PC-9 (cell line): ENCODE measurements at regions not wholly inside any gene's neighbourhood (a gene's known extent, or its start where the extent isn't known, plus 50 kb on each side); places are given as distances from the start of the nearest gene placed in this dataset.

Source experiments
- BruUV-seq: library from RNA; stranded (reverse); fragments of 400-500 nt; replicated peaks from 2 replicates; lab custom pipeline; 2021; lab: Mats Ljungman, UMichigan
- CTCF ChIA-PET: fragments of 300-600 bp; sonication (Branson Sonifier 250); formaldehyde crosslinking; loops from one replicate; lab custom pipeline; 2022; ENCODE audit warnings: antibody characterized with exemption; lab: Charles Lee
- POLR2A ChIA-PET: fragments of 300-600 bp; sonication (Branson Sonifier 250); formaldehyde crosslinking; loops from one replicate; lab custom pipeline; 2022; ENCODE audit warnings: antibody characterized with exemption; ENCODE audit not compliant: unreplicated experiment; lab: Charles Lee
- DNase-seq, 2 experiments: peaks; one replicate each; pipeline versions ENCODE4 v3.0.0 to v3.0.0-alpha.2; 2015 to 2022; ENCODE audit warnings: mixed read lengths in 1 of 2
- H2AFZ ChIP-seq: fragments of 200-600 bp; sonication (generic); 2 replicates; pipeline ENCODE4 v1.8.1; 2017; ENCODE audit warnings: antibody characterized with exemption
- H3F3A ChIP-seq: fragments of 200-600 bp; sonication (generic); 2 replicates; pipeline ENCODE4 v1.8.1; 2017; ENCODE audit warnings: antibody characterized with exemption, mild to moderate bottlenecking, low read depth; ENCODE audit not compliant: insufficient read depth
- H3K27ac ChIP-seq: fragments of 200-600 bp; sonication (generic); 2 replicates; pipeline ENCODE4 v1.6.1; 2016; ENCODE audit warnings: mixed run types
- H3K27me3 ChIP-seq: fragments of 200-600 bp; sonication (generic); 2 replicates; pipeline ENCODE4 v1.6.1; 2016; ENCODE audit warnings: low read depth, mixed run types; ENCODE audit not compliant: insufficient read depth
- H3K36me3 ChIP-seq: fragments of 200-600 bp; sonication (generic); 2 replicates; pipeline ENCODE4 v1.6.1; 2016; ENCODE audit warnings: low read depth, mixed run types
- H3K4me1 ChIP-seq: fragments of 200-600 bp; sonication (generic); replicated peaks from 2 replicates; pipeline ENCODE4 v1.6.1; 2016; ENCODE audit warnings: mixed run types; ENCODE audit not compliant: insufficient read depth
- H3K4me2 ChIP-seq: fragments of 200-600 bp; sonication (generic); 2 replicates; pipeline ENCODE4 v1.6.1; 2017; ENCODE audit warnings: mixed run types
- H3K4me3 ChIP-seq: fragments of 200-600 bp; sonication (generic); 2 replicates; pipeline ENCODE4 v1.6.1; 2016; ENCODE audit warnings: mixed run types
- H3K79me2 ChIP-seq: fragments of 200-600 bp; sonication (generic); 2 replicates; pipeline ENCODE4 v1.6.1; 2017; ENCODE audit warnings: low read depth, mixed run types
- H3K9me2 ChIP-seq: fragments of 200-600 bp; sonication (generic); 2 replicates; pipeline ENCODE4 v1.8.1; 2017; ENCODE audit warnings: mild to moderate bottlenecking; ENCODE audit not compliant: insufficient read depth
- H3K9me3 ChIP-seq: fragments of 200-600 bp; sonication (generic); 2 replicates; pipeline ENCODE4 v1.8.1; 2016; ENCODE audit warnings: low read depth; ENCODE audit not compliant: insufficient read depth
- H4K20me1 ChIP-seq: fragments of 200-600 bp; sonication (generic); 2 replicates; pipeline ENCODE4 v1.8.1; 2017; ENCODE audit not compliant: insufficient read depth
- EZH2 ChIP-seq: fragments of 200-600 bp; sonication (generic); IDR thresholded peaks from 2 replicates; pipeline ENCODE4 v1.8.0; 2017; ENCODE audit warnings: antibody characterized with exemption, low read depth
- intact Hi-C: fragments of 100-400 bp; cut with micrococcal nuclease; formaldehyde crosslinking; loops from one replicate; pipeline ENCODE4 v1.10.0; 2022; ENCODE audit not compliant: unreplicated experiment
- TF ChIP-seq, protein P1 (sequence below): fragments of 200-600 bp; sonication (generic); conservative IDR thresholded peaks from 2 replicates; pipeline ENCODE4 v1.6.1; 2017; ENCODE audit warnings: mixed run types, antibody characterized with exemption, mild to moderate bottlenecking, moderate library complexity

DNA sequence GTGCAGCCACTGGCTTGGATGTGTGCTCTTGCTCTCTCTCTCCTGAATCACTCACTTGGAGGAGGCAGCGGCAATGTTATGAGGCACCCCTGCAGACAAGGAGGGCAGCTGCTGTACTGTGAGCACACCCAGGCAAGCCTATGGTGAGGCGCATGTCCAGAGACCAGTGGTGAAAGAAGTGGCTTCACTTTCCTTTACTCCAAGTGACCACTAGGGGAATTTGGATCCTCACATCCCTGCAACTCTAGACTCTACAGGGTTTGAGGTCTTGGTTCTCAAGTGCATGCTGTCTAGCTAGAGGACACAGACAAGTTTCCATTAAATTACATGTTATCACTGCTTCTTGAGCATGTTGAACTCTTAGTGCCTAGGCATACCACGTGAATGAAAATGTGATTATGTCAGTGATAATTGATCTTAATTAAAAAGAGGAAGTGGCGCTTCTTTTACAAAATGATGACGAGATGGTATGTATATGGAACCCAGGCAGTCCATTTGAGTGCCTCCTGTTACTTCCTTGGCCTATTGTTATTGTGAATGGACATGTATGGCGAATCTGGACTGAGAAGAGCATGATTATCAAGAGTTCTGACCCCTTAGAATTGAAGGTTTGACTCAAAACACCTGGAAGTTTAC lies 181.0 kb upstream of the CDH2 start:
- intact Hi-C loops, result no loop called here

DNA sequence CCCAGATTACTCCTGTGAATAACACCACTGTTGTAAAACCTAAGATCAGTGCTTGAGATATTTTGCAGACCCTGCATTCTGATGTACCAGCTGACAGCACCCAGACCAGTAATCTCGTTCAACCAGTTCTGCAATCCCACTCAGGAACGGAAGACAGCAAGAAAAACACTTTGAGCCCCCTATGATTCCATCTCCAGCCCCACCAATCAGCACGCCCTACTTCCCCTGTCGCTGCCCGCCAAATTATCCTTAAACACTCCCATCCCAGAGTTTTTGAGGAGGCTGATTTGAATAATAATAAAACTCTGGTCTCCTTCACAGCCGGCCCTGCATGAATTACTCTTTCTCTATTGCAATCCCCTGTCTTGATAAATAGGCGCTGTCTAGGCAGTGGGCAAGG lies 173.9 kb upstream of the CDH2 start:
- intact Hi-C loops, result no loop called here
- POLR2A ChIA-PET, result no interaction called here
- no peaks in the 10 kb centered on the region for H3K9me2 ChIP-seq
- CTCF ChIA-PET, result no interaction called here
- H3K27me3 ChIP-seq, result no peaks in the 10 kb centered on the region
- BruUV-seq, result no TSS peak
- H4K20me1 ChIP-seq, result no peaks in the 10 kb centered on the region
- H3K79me2 ChIP-seq, result no peaks in the 10 kb centered on the region
- H3K27ac ChIP-seq, result no peak overlapping the region
- H3K4me1 ChIP-seq, result no peaks in the 10 kb centered on the region
- no peak overlapping the region for H2AFZ ChIP-seq
- H3K36me3 ChIP-seq, result no peaks in the 10 kb centered on the region
- no peak for DNase-seq
- H3K9me3 ChIP-seq, result no peaks in the 10 kb centered on the region
- no peak overlapping the region for H3K4me3 ChIP-seq
- H3F3A ChIP-seq, result no peaks in the 10 kb centered on the region
- H3K4me2 ChIP-seq, result no peak overlapping the region
- TF ChIP-seq, protein P1, sequence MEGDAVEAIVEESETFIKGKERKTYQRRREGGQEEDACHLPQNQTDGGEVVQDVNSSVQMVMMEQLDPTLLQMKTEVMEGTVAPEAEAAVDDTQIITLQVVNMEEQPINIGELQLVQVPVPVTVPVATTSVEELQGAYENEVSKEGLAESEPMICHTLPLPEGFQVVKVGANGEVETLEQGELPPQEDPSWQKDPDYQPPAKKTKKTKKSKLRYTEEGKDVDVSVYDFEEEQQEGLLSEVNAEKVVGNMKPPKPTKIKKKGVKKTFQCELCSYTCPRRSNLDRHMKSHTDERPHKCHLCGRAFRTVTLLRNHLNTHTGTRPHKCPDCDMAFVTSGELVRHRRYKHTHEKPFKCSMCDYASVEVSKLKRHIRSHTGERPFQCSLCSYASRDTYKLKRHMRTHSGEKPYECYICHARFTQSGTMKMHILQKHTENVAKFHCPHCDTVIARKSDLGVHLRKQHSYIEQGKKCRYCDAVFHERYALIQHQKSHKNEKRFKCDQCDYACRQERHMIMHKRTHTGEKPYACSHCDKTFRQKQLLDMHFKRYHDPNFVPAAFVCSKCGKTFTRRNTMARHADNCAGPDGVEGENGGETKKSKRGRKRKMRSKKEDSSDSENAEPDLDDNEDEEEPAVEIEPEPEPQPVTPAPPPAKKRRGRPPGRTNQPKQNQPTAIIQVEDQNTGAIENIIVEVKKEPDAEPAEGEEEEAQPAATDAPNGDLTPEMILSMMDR, result no peak
- TF ChIP-seq EZH2, result no peak

More for the DNA sequence above, 181.0 kb upstream of the CDH2 start:
- H3K4me2 ChIP-seq, result no peak overlapping the region
- H3F3A ChIP-seq, result no peaks in the 10 kb centered on the region
- H3K36me3 ChIP-seq, result no peaks in the 10 kb centered on the region
- H3K4me1 ChIP-seq, result no peaks in the 10 kb centered on the region
- no peak overlapping the region for H2AFZ ChIP-seq
- DNase-seq, result no peak
- TF ChIP-seq EZH2, result no peak
- TF ChIP-seq, protein P1, result no peak
- H3K4me3 ChIP-seq, result no peak overlapping the region
- no peak overlapping the region for H3K27ac ChIP-seq
- ChIA-PET POLR2A (no interaction called here), CTCF (no interaction called here)
- H3K9me2 ChIP-seq, result no peaks in the 10 kb centered on the region
- no peaks in the 10 kb centered on the region for H3K9me3 ChIP-seq
- no TSS peak for BruUV-seq
- H3K79me2 ChIP-seq, result no peaks in the 10 kb centered on the region
- no peaks in the 10 kb centered on the region for H3K27me3 ChIP-seq
- H4K20me1 ChIP-seq, result no peaks in the 10 kb centered on the region

DNA sequence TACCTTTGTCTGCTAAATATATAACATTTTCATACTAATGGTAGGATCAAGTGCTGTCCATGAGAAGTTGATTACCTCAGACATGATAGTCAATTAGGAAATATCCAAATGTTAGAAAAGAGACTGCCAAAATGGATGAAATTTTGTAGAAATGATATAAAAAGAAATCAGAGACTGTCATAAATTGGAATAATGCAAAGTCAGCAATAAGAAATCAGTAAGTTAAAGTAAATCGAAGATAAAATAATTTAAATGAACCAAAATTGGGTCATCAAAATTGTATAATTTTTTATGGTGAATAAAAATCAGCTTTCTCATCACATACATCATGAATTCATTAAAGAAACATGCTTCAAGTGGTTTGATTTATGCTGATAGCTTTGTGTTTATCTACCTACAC lies 165.3 kb upstream of the CDH2 start:
- DNase-seq, result no peak
- ChIA-PET POLR2A (no interaction called here), CTCF (no interaction called here)
- no peak overlapping the region for H3K27ac ChIP-seq
- H3K4me2 ChIP-seq, result no peak overlapping the region
- no peak overlapping the region for H2AFZ ChIP-seq
- H4K20me1 ChIP-seq, result no peaks in the 10 kb centered on the region
- H3K9me3 ChIP-seq, result no peaks in the 10 kb centered on the region
- H3K4me1 ChIP-seq, result no peaks in the 10 kb centered on the region
- H3K27me3 ChIP-seq, result no peaks in the 10 kb centered on the region
- no peaks in the 10 kb centered on the region for H3K36me3 ChIP-seq
- TF ChIP-seq EZH2, result no peak
- TF ChIP-seq, protein P1, result no peak
- no TSS peak for BruUV-seq
- intact Hi-C loops, result no loop called here
- H3K4me3 ChIP-seq, result no peak overlapping the region
- no peaks in the 10 kb centered on the region for H3F3A ChIP-seq
- H3K79me2 ChIP-seq, result no peaks in the 10 kb centered on the region
- no peaks in the 10 kb centered on the region for H3K9me2 ChIP-seq
